ENCODE measurements at regions not wholly inside any gene's neighbourhood (a gene's known extent, or its start where the extent isn't known, plus 50 kb on each side); places are given as distances from the start of the nearest gene placed in this dataset.

DNA sequence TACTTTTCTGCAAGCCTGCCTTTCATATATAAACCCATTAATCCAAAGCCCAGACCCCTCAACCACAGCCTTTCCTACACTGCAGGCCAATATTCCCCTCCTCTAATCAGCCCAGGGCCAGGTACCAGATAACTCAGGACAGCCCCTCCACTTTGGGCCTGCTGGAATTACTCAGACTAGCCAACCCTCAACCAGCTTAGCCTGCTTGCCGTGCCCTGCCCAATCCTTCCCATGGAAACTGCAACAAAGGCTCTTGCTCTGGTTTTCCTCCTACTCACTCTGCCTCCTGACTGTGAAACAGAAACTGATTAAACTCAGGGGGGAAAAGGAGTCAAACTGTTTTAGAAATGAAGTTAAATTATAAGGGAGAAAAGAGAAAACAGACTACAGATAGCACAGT lies 248.1 kb downstream of the KLF13 start:
- TF ChIP-seq, protein P1, sequence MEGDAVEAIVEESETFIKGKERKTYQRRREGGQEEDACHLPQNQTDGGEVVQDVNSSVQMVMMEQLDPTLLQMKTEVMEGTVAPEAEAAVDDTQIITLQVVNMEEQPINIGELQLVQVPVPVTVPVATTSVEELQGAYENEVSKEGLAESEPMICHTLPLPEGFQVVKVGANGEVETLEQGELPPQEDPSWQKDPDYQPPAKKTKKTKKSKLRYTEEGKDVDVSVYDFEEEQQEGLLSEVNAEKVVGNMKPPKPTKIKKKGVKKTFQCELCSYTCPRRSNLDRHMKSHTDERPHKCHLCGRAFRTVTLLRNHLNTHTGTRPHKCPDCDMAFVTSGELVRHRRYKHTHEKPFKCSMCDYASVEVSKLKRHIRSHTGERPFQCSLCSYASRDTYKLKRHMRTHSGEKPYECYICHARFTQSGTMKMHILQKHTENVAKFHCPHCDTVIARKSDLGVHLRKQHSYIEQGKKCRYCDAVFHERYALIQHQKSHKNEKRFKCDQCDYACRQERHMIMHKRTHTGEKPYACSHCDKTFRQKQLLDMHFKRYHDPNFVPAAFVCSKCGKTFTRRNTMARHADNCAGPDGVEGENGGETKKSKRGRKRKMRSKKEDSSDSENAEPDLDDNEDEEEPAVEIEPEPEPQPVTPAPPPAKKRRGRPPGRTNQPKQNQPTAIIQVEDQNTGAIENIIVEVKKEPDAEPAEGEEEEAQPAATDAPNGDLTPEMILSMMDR (IDR thresholded peaks at IDR 0.05), result no peak
- no peak for TF ChIP-seq EZH2 (IDR thresholded peaks at IDR 0.05; ENCODE audit: borderline replicate concordance, insufficient read depth, low read depth, low read length, poor library complexity, severe bottlenecking)

All from B cell (primary cell).